ENCODE measurements at regions not wholly inside any gene's neighbourhood (a gene's known extent, or its start where the extent isn't known, plus 50 kb on each side); places are given as distances from the start of the nearest gene placed in this dataset.
A peak's percentile ranks its signal among the peaks of the same experiment; 100 is the strongest.
"Not testable (repeated sequence)": the region's sequence is repeated elsewhere in the genome, so short reads cannot be mapped to it uniquely, and the experiment has no call there.

GRCh38 chr10:106296750-106297392 is 867.6 kb downstream of the SORCS1 start:
- no peak for DNase-seq (ENCODE audit: low read depth, low spot score)

GRCh38 chr10:106284802-106285587 is 879.5 kb downstream of the SORCS1 start:
- DNase-seq (ENCODE audit: low read depth, low spot score), result no peak

GRCh38 chr10:106280896-106281460 is 883.5 kb downstream of the SORCS1 start:
- DNase-seq (ENCODE audit: low read depth, low spot score), result no peak

GRCh38 chr10:106278383-106278782 is 886.1 kb downstream of the SORCS1 start:
- DNase-seq (ENCODE audit: low read depth, low spot score), result no peak

- DNase-seq (ENCODE audit: low read depth, low spot score), result no peak
Measured at GRCh38 chr10:106271237-106271636, 893.3 kb downstream of the SORCS1 start.

GRCh38 chr10:106268000-106268399 is 896.5 kb downstream of the SORCS1 start:
- no peak for DNase-seq (ENCODE audit: low read depth, low spot score)

- DNase-seq (ENCODE audit: low read depth, low spot score), result no peak
Measured at GRCh38 chr10:106267591-106267990, 896.9 kb downstream of the SORCS1 start.

- DNase-seq (ENCODE audit: low read depth, low spot score), result not testable (repeated sequence)
Measured at GRCh38 chr10:106257432-106257831, 907.1 kb downstream of the SORCS1 start.

- DNase-seq (ENCODE audit: low read depth, low spot score), result no peak
Measured at GRCh38 chr10:106255111-106255678, 909.3 kb downstream of the SORCS1 start.

GRCh38 chr10:106254071-106254470 is 910.4 kb downstream of the SORCS1 start:
- DNase-seq (ENCODE audit: low read depth, low spot score), result no peak

- no peak for DNase-seq (ENCODE audit: low read depth, low spot score)
Measured at GRCh38 chr10:106252541-106252940, 912.0 kb downstream of the SORCS1 start.

- DNase-seq (ENCODE audit: low read depth, low spot score), result no peak
Measured at GRCh38 chr10:106251573-106251972, 912.9 kb downstream of the SORCS1 start.

- no peak for DNase-seq (ENCODE audit: low read depth, low spot score)
Measured at GRCh38 chr10:106242301-106242700, 922.2 kb downstream of the SORCS1 start.

- no peak for DNase-seq (ENCODE audit: low read depth, low spot score)
Measured at GRCh38 chr10:106226828-106227227, 937.7 kb downstream of the SORCS1 start.

GRCh38 chr10:106226142-106226541 is 938.4 kb downstream of the SORCS1 start:
- DNase-seq (ENCODE audit: low read depth, low spot score), result no peak

GRCh38 chr10:106224676-106225075 is 939.8 kb downstream of the SORCS1 start:
- no peak for DNase-seq (ENCODE audit: low read depth, low spot score)

- DNase-seq (ENCODE audit: low read depth, low spot score), result no peak
Measured at GRCh38 chr10:106217627-106218026, 946.9 kb downstream of the SORCS1 start.

GRCh38 chr10:106216085-106216484 is 948.4 kb downstream of the SORCS1 start:
- DNase-seq (ENCODE audit: low read depth, low spot score), result no peak

GRCh38 chr10:106214243-106214642 is 950.3 kb downstream of the SORCS1 start:
- no peak for DNase-seq (ENCODE audit: low read depth, low spot score)

- DNase-seq (ENCODE audit: low read depth, low spot score), result no peak
Measured at GRCh38 chr10:106213493-106213892, 951.0 kb downstream of the SORCS1 start.

GRCh38 chr10:106198275-106198674 is 966.2 kb downstream of the SORCS1 start:
- DNase-seq (ENCODE audit: low read depth, low spot score), result no peak

- DNase-seq (ENCODE audit: low read depth, low spot score), result peak; percentile 52
Measured at GRCh38 chr10:106189292-106189691, 975.2 kb downstream of the SORCS1 start.

GRCh38 chr10:106185951-106186350 is 978.6 kb downstream of the SORCS1 start:
- no peak for DNase-seq (ENCODE audit: low read depth, low spot score)

Measured in iPS DF 19.7 (cell line).